K562 (cell line): ENCODE measurements at regions not wholly inside any gene's neighbourhood (a gene's known extent, or its start where the extent isn't known, plus 50 kb on each side); places are given as distances from the start of the nearest gene placed in this dataset.

Source experiments
- BCLAF1 ChIP-seq, 2 experiments: fragments of 450-650 bp in 1 of 2; IDR thresholded peaks; 2 replicates each; pipeline ENCODE4 v1.6.1; 2011 to 2017; ENCODE audit warnings: low read depth in 2 of 2, antibody characterized with exemption in 1 of 2, borderline replicate concordance in 1 of 2, low read length in 1 of 2, mild to moderate bottlenecking in 1 of 2, mixed read lengths in 1 of 2; ENCODE audit not compliant: control insufficient read depth in 1 of 2
- ELF1 ChIP-seq: fragments of 200-800 bp; sonication (Bioruptor generic); IDR thresholded peaks from 2 replicates; pipeline ENCODE4 v1.6.1; 2016; ENCODE audit warnings: missing genetic modification characterization, missing compliant biosample characterization
- ESRRA ChIP-seq: fragments of 450-650 bp; IDR thresholded peaks from 2 replicates; pipeline ENCODE4 v1.6.1; 2014; ENCODE audit warnings: low read depth, mild to moderate bottlenecking, moderate library complexity, borderline replicate concordance
- HNRNPK ChIP-seq: fragments of 200-400 bp; formaldehyde crosslinking; IDR thresholded peaks from one replicate; pipeline ENCODE4 v1.6.1; 2018; ENCODE audit warnings: mild to moderate bottlenecking, low read depth, low read length; ENCODE audit not compliant: poor library complexity, severe bottlenecking
- MBD2 ChIP-seq: sonication (generic); IDR thresholded peaks from 2 replicates; pipeline ENCODE4 v1.6.1; 2016; ENCODE audit warnings: low read depth, borderline replicate concordance
- MXI1 ChIP-seq: IDR thresholded peaks from 2 replicates; pipeline ENCODE4 v1.6.1; 2011; ENCODE audit warnings: low read depth, mild to moderate bottlenecking, improper control_type of control experiment, low read length
- RNF219 ChIP-seq: fragments of 250-450 bp; sonication (Bioruptor Pico); IDR thresholded peaks from 2 replicates; pipeline ENCODE4 v1.5.0; 2022; ENCODE audit warnings: mild to moderate bottlenecking
- TSC22D4 ChIP-seq: fragments of 450-650 bp; IDR thresholded peaks from 2 replicates; pipeline ENCODE4 v1.6.1; 2016; ENCODE audit warnings: missing genetic modification characterization, missing biosample characterization, control low read depth
- XRCC4 ChIP-seq: IDR thresholded peaks from one replicate; pipeline ENCODE4 v1.6.1; 2011; ENCODE audit not compliant: insufficient read depth, insufficient read length; ENCODE audit errors: extremely low read depth
- ZBTB40 ChIP-seq, 2 experiments: fragments of 450-650 bp in 1 of 2; sonication (generic) in 1 of 2; formaldehyde crosslinking in 1 of 2; IDR thresholded peaks; 2 replicates each; pipeline versions ENCODE4 v1.7.1 to v1.9.0; 2016 to 2022; ENCODE audit warnings: inconsistent platforms in 1 of 2, mild to moderate bottlenecking in 1 of 2, missing genetic modification reagents in 1 of 2
- ZNF174 ChIP-seq: fragments of 250-450 bp; sonication (Bioruptor Pico); IDR thresholded peaks from 2 replicates; pipeline ENCODE4 v1.4.0; 2020; ENCODE audit warnings: mild to moderate bottlenecking
- ZNF584 ChIP-seq: fragments of 200-800 bp; sonication (Bioruptor generic); IDR thresholded peaks from 2 replicates; pipeline ENCODE4 v1.6.1; 2016; ENCODE audit warnings: low read depth, mild to moderate bottlenecking, missing genetic modification characterization, missing compliant biosample characterization

GRCh38 chr11:43576803-43577521 lies 103.6 kb upstream of the HSD17B12 start (continued):
- TF ChIP-seq ZBTB40 (IDR thresholded peaks at IDR 0.05) = peak; percentile 60; the same call in 1 of the 2 replicates
- TF ChIP-seq ZBTB40 (CRISPR knock-in tag; IDR thresholded peaks at IDR 0.05) = no peak
- TF ChIP-seq ZNF584 (CRISPR knock-in tag) = 0 out of 2 replicates have a peak, but pooled peaks have one; percentile 5
- TF ChIP-seq MBD2 = no peak
- TF ChIP-seq TSC22D4 (tag) = no peak
- peak; percentile 78; the same call in 1 of the 2 replicates for TF ChIP-seq ESRRA
- no peak for TF ChIP-seq XRCC4
- no peak for TF ChIP-seq MXI1
- TF ChIP-seq ZNF174 (CRISPR knock-in tag) = no peak
- TF ChIP-seq ELF1 (tag) = no peak
- TF ChIP-seq HNRNPK = no peak
- TF ChIP-seq BCLAF1 (IDR thresholded peaks at IDR 0.05; ENCODE audit: borderline replicate concordance in 1 of 2, control insufficient read depth in 1 of 2, low read depth in 2 of 2, low read length in 1 of 2) = no peak
- no peak for TF ChIP-seq RNF219 (CRISPR knock-in tag)
